Tibial artery (tissue), 4 donors: ENCODE measurements at regions not wholly inside any gene's neighbourhood (a gene's known extent, or its start where the extent isn't known, plus 50 kb on each side); places are given as distances from the start of the nearest gene placed in this dataset.
"Not testable (repeated sequence)": the region's sequence is repeated elsewhere in the genome, so short reads cannot be mapped to it uniquely, and the experiment has no call there.

Source experiments
- DNase-seq, 2 donors: peaks; one replicate each; pipeline ENCODE4 v3.0.0-alpha.2; 2019
- H3K27ac ChIP-seq, 2 donors: fragments of 200-600 bp; sonication (generic) in 1 of 2; 1 replicate in 1 of 2; 2 replicates in 1 of 2; pipeline ENCODE4 v1.5.1; 2018 to 2019; ENCODE audit warnings: mild to moderate bottlenecking in 1 of 2
- H3K27me3 ChIP-seq, 2 donors: fragments of 200-600 bp; sonication (generic) in 1 of 2; one replicate each; pipeline versions ENCODE4 v1.5.1 to v1.6.0; 2016 to 2019
- H3K36me3 ChIP-seq, 3 donors: fragments of 200-600 bp; sonication (generic) in 2 of 3; one replicate each; pipeline ENCODE4 v1.5.1; 2016 to 2019; ENCODE audit warnings: mild to moderate bottlenecking in 2 of 3
- H3K4me1 ChIP-seq, 4 donors: fragments of 200-600 bp; sonication (generic) in 2 of 4; 1 replicate in 3 of 4; 2 replicates in 1 of 4; pipeline ENCODE4 v1.5.1; 2016 to 2019
- H3K4me3 ChIP-seq, 2 donors: fragments of 200-600 bp; sonication (generic) in 1 of 2; 1 replicate in 1 of 2; 2 replicates in 1 of 2; pipeline ENCODE4 v1.5.1; 2018 to 2019; ENCODE audit warnings: mild to moderate bottlenecking in 2 of 2
- H3K9me3 ChIP-seq, 3 donors: fragments of 200-600 bp; sonication (generic) in 1 of 3; one replicate each; pipeline ENCODE4 v1.5.1; 2016 to 2019
- intact Hi-C: fragments of 100-400 bp; cut with DNase I; formaldehyde crosslinking; loops from one replicate; pipeline ENCODE4 v1.15.0; 2023; ENCODE audit warnings: low total_unique reads
- TF ChIP-seq, protein P1 (sequence below), 2 experiments: fragments of 200-600 bp in 1 of 2; fragments of 450-650 bp in 1 of 2; IDR thresholded peaks; one replicate each; pipeline ENCODE4 v1.5.1; 2017 to 2019; ENCODE audit warnings: antibody characterized with exemption in 2 of 2, mild to moderate bottlenecking in 1 of 2, moderate library complexity in 1 of 2

GRCh38 chr6:10315034-10315433, 99.8 kb downstream of the TFAP2A start:
- intact Hi-C loops = no loop called here

GRCh38 chr6:10314163-10314955, 100.5 kb downstream of the TFAP2A start:
- no peak for DNase-seq
- Histone ChIP-seq H3K36me3 (no peaks in the 10 kb centered on the region), H3K27ac (no peak overlapping the region), H3K4me1 (peaks cover 0 to 5% (median 0%) of the 10 kb centered on the region in 4 donors), H3K4me3 (no peak overlapping the region), H3K9me3 (no peaks in the 10 kb centered on the region), H3K27me3 (peaks cover 0 to 10% of the 10 kb centered on the region in 2 donors)
- TF ChIP-seq, protein P1, sequence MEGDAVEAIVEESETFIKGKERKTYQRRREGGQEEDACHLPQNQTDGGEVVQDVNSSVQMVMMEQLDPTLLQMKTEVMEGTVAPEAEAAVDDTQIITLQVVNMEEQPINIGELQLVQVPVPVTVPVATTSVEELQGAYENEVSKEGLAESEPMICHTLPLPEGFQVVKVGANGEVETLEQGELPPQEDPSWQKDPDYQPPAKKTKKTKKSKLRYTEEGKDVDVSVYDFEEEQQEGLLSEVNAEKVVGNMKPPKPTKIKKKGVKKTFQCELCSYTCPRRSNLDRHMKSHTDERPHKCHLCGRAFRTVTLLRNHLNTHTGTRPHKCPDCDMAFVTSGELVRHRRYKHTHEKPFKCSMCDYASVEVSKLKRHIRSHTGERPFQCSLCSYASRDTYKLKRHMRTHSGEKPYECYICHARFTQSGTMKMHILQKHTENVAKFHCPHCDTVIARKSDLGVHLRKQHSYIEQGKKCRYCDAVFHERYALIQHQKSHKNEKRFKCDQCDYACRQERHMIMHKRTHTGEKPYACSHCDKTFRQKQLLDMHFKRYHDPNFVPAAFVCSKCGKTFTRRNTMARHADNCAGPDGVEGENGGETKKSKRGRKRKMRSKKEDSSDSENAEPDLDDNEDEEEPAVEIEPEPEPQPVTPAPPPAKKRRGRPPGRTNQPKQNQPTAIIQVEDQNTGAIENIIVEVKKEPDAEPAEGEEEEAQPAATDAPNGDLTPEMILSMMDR (IDR thresholded peaks at IDR 0.05) = no peak
- intact Hi-C loops = no loop called here

More at GRCh38 chr6:10315034-10315433, 99.8 kb downstream of the TFAP2A start:
- Histone ChIP-seq H3K27me3 (peaks cover 0 to 7% of the 10 kb centered on the region in 2 donors), H3K27ac (no peak overlapping the region), H3K36me3 (no peaks in the 10 kb centered on the region), H3K9me3 (no peaks in the 10 kb centered on the region), H3K4me1 (peaks cover 0 to 5% (median 0%) of the 10 kb centered on the region in 4 donors), H3K4me3 (no peak overlapping the region)
- no peak for DNase-seq
- TF ChIP-seq, protein P1 (IDR thresholded peaks at IDR 0.05) = no peak

GRCh38 chr6:10313799-10314162, 101.1 kb downstream of the TFAP2A start:
- H3K9me3 ChIP-seq = no peaks in the 10 kb centered on the region
- TF ChIP-seq, protein P1 (IDR thresholded peaks at IDR 0.05) = no peak
- no peak for DNase-seq
- H3K36me3 ChIP-seq = no peaks in the 10 kb centered on the region
- peaks cover 0 to 5% (median 0%) of the 10 kb centered on the region in 4 donors for H3K4me1 ChIP-seq
- intact Hi-C loops = no loop called here
- H3K27ac ChIP-seq = no peak overlapping the region
- H3K27me3 ChIP-seq = peaks cover 0 to 10% of the 10 kb centered on the region in 2 donors
- H3K4me3 ChIP-seq = no peak overlapping the region

DNA sequence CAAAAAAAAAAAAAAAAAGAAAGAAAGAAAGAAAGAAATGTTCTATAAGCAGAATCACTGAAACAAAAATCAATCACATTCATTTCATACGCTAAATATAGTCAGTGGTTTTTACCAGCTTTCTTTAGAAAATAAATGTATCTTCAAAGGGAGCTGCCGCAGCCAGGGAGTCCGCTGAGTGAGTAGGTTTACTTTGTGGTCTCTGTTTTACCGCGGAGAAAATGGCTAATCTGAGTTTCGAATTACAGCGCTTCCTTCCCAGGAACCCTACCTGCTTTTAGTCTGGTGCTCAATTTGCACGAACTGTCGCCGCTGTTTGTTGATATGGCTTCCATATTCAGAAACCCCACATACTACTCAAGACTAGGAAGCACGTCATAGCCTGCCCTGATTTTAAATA, 102.4 kb downstream of the TFAP2A start:
- Histone ChIP-seq H3K27me3 (peaks cover 0 to 3% of the 10 kb centered on the region in 2 donors), H3K4me1 (no peaks in the 10 kb centered on the region), H3K4me3 (no peak overlapping the region), H3K9me3 (no peaks in the 10 kb centered on the region), H3K27ac (no peak overlapping the region), H3K36me3 (no peaks in the 10 kb centered on the region)
- intact Hi-C loops = no loop called here
- TF ChIP-seq, protein P1 (IDR thresholded peaks at IDR 0.05) = no peak
- no peak for DNase-seq

DNA sequence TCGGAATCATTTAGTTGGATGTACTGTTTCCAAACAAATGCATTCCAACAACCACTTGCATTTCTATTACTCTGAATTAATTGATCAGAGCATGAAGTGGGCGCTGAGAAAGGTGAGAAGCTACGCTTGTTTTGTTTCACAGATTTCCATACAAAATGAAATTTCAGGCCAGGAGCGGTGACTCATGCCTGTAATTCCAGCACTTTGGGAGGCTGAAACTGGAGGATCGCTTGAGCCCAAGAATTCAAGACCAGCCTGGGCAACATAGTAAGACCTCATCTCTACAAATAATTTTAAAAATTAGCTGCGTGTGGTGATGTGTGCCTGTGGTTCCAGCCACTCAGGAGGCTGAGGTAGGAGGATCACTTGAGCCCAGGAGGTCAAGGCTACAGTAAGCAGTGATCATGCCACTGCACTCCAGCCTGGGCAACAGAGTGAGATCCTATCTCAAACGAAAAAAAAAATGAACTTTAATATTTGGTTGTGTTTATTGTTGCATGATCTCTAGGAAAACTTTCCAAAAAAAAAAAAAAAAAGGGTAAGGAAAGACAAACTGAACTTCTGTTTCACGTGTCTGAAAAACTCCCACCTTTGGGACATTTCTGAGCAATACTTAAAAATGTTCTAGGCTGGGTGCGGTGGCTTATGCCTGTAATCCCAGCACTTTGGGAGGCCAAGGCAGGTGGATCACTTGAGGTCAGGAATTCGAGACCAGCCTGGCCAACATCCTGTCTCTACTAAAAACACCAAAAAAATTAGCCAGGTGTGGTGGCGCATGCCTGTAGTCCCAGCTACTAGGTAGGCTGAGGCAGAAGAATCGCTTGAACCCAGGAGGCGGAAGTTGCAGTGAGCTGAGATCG, 103.1 kb downstream of the TFAP2A start:
- H3K36me3 ChIP-seq, H3K4me1 ChIP-seq, intact Hi-C loops, DNase-seq, H3K27me3 ChIP-seq, H3K27ac ChIP-seq, H3K4me3 ChIP-seq, H3K9me3 ChIP-seq: not testable (repeated sequence)

DNA sequence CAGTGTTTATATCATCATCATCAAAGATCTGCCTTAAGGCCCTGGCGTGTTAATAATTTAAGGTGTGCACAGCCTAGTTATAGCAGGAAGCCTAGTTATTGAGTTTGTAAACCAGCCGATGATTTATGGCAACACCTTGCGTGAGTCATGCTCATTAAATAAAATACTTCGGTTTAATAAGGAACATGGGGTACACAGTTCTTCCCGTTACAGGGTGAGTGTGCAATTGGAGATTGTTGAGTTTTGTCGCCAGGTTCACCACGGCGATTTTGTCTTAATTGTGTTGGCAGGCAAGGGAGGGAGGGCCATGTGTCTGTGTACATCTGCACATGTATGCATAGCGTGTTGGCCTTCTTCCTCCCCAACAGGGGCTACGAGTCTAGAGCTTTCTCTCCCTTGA, 104.0 kb downstream of the TFAP2A start:
- no peaks in the 10 kb centered on the region for H3K4me1 ChIP-seq
- H3K36me3 ChIP-seq = no peaks in the 10 kb centered on the region
- H3K27ac ChIP-seq = no peak overlapping the region
- peaks cover 0 to 3% of the 10 kb centered on the region in 2 donors for H3K27me3 ChIP-seq
- DNase-seq = no peak
- H3K9me3 ChIP-seq = no peaks in the 10 kb centered on the region
- no peak overlapping the region for H3K4me3 ChIP-seq
- intact Hi-C loops = no loop called here
- TF ChIP-seq, protein P1 (IDR thresholded peaks at IDR 0.05) = no peak
